DND-41 (cell line): ENCODE measurements at regions not wholly inside any gene's neighbourhood (a gene's known extent, or its start where the extent isn't known, plus 50 kb on each side); places are given as distances from the start of the nearest gene placed in this dataset.

ENCODE experiments used
- ATAC-seq: fragments of 200-7000 bp; cut with Tn5 transposase; 3 replicates; pipeline ENCODE4 v1.9.1; 2021; ENCODE audit warnings: low read depth; ENCODE audit not compliant: insufficient read depth
- DNase-seq: peaks from one replicate; pipeline ENCODE4 v3.0.0-alpha.2; 2020
- H2AFZ ChIP-seq: 2 replicates; pipeline ENCODE4 v1.6.0; 2012; ENCODE audit warnings: low read depth, low read length
- H3K27ac ChIP-seq: 2 replicates; pipeline ENCODE4 v1.5.1; 2012; ENCODE audit warnings: low read length, inconsistent platforms
- H3K27me3 ChIP-seq: fragments of 200-600 bp; sonication (generic); 2 replicates; pipeline ENCODE4 v1.6.0; 2012; ENCODE audit warnings: low read length, mild to moderate bottlenecking, inconsistent platforms; ENCODE audit not compliant: insufficient read depth, poor library complexity
- H3K36me3 ChIP-seq: 2 replicates; pipeline ENCODE4 v1.5.1; 2012; ENCODE audit warnings: low read length, inconsistent platforms; ENCODE audit not compliant: insufficient read depth
- H3K4me1 ChIP-seq: 2 replicates; pipeline ENCODE4 v1.5.1; 2012; ENCODE audit warnings: mild to moderate bottlenecking, low read length; ENCODE audit not compliant: insufficient read depth
- H3K4me2 ChIP-seq: 2 replicates; pipeline ENCODE4 v1.6.0; 2012; ENCODE audit warnings: mild to moderate bottlenecking, moderate library complexity, low read length, inconsistent platforms; ENCODE audit not compliant: insufficient read depth
- H3K4me3 ChIP-seq, 2 experiments: fragments of 200-600 bp in 1 of 2; shearing (Covaris generic) in 1 of 2; 2 replicates each; pipeline ENCODE4 v1.5.1; 2012 to 2016; ENCODE audit warnings: inconsistent platforms in 2 of 2, low read length in 2 of 2, mild to moderate bottlenecking in 2 of 2, low read depth in 1 of 2, moderate library complexity in 1 of 2
- H3K79me2 ChIP-seq: 2 replicates; pipeline ENCODE4 v1.6.0; 2012; ENCODE audit warnings: low read length, inconsistent platforms; ENCODE audit not compliant: insufficient read depth
- H3K9ac ChIP-seq: 2 replicates; pipeline ENCODE4 v1.6.0; 2012; ENCODE audit warnings: low read depth, mild to moderate bottlenecking, inconsistent platforms, low read length, moderate library complexity
- H3K9me3 ChIP-seq: 2 replicates; pipeline ENCODE4 v1.5.1; 2012; ENCODE audit warnings: low read length, moderate library complexity, mild to moderate bottlenecking, inconsistent platforms; ENCODE audit not compliant: insufficient read depth, severe bottlenecking
- H4K20me1 ChIP-seq: 2 replicates; pipeline ENCODE4 v1.6.0; 2012; ENCODE audit warnings: low read length; ENCODE audit not compliant: insufficient read depth
- CTCF ChIP-seq: IDR thresholded peaks from 2 replicates; pipeline ENCODE4 v1.5.1; 2012; ENCODE audit warnings: borderline replicate concordance, low read length, moderate library complexity, mild to moderate bottlenecking; ENCODE audit not compliant: poor library complexity, severe bottlenecking; ENCODE audit errors: extremely low read depth
- EZH2 ChIP-seq: IDR thresholded peaks from 3 replicates; pipeline ENCODE4 v1.6.1; 2012; ENCODE audit warnings: borderline replicate concordance, low read depth, mild to moderate bottlenecking, moderate library complexity, low read length, inconsistent platforms; ENCODE audit not compliant: severe bottlenecking

- Histone ChIP-seq H3K9ac (no peak overlapping the region), H2AFZ (no peak overlapping the region), H3K36me3 (no peaks in the 10 kb centered on the region), H3K9me3 (no peaks in the 10 kb centered on the region), H3K4me2 (no peak overlapping the region), H3K4me1 (no peaks in the 10 kb centered on the region), H3K4me3 (no peak overlapping the region), H3K27ac (no peak overlapping the region), H4K20me1 (no peaks in the 10 kb centered on the region), H3K27me3 (no peaks in the 10 kb centered on the region), H3K79me2 (no peaks in the 10 kb centered on the region)
- DNase-seq = no peak
- TF ChIP-seq CTCF (no peak), EZH2 (no peak)
- ATAC-seq = no peak
These were observed 80.3 kb downstream of the NXPE2 start for GRCh38 chr11:114758627-114759026.

- H2AFZ ChIP-seq = no peak overlapping the region
- no peaks in the 10 kb centered on the region for H4K20me1 ChIP-seq
- H3K27ac ChIP-seq = no peak overlapping the region
- TF ChIP-seq EZH2 (no peak), CTCF (peak; percentile 58)
- DNase-seq (peak; percentile 29), ATAC-seq (0 out of 3 replicates have a peak, but pooled peaks have one; percentile 55)
- H3K4me1 ChIP-seq = no peaks in the 10 kb centered on the region
- no peaks in the 10 kb centered on the region for H3K27me3 ChIP-seq
- no peaks in the 10 kb centered on the region for H3K9me3 ChIP-seq
- no peak overlapping the region for H3K4me2 ChIP-seq
- no peak overlapping the region for H3K4me3 ChIP-seq
- H3K79me2 ChIP-seq = no peaks in the 10 kb centered on the region
- H3K36me3 ChIP-seq = no peaks in the 10 kb centered on the region
- no peak overlapping the region for H3K9ac ChIP-seq
These were observed 84.1 kb downstream of the NXPE2 start for GRCh38 chr11:114762408-114762807.

GRCh38 chr11:114764563-114764962, 86.2 kb downstream of the NXPE2 start:
- Histone ChIP-seq H4K20me1 (no peaks in the 10 kb centered on the region), H3K4me1 (no peaks in the 10 kb centered on the region), H3K4me3 (no peak overlapping the region), H3K36me3 (no peaks in the 10 kb centered on the region), H3K27me3 (no peaks in the 10 kb centered on the region), H3K27ac (no peak overlapping the region), H3K79me2 (no peaks in the 10 kb centered on the region), H3K9ac (no peak overlapping the region), H3K9me3 (no peaks in the 10 kb centered on the region), H3K4me2 (no peak overlapping the region), H2AFZ (no peak overlapping the region)
- DNase-seq = no peak
- ATAC-seq = no peak
- no peak for TF ChIP-seq CTCF
- TF ChIP-seq EZH2 = no peak

- ATAC-seq = no peak
- H3K9me3 ChIP-seq = no peaks in the 10 kb centered on the region
These were observed 92.8 kb downstream of the NXPE2 start for GRCh38 chr11:114771172-114771571.

More at GRCh38 chr11:114771172-114771571, 92.8 kb downstream of the NXPE2 start:
- H3K4me1 ChIP-seq = no peaks in the 10 kb centered on the region
- no peaks in the 10 kb centered on the region for H4K20me1 ChIP-seq
- no peak overlapping the region for H3K4me3 ChIP-seq
- H3K9ac ChIP-seq = no peak overlapping the region
- H3K79me2 ChIP-seq = no peaks in the 10 kb centered on the region
- no peak for DNase-seq
- no peaks in the 10 kb centered on the region for H3K36me3 ChIP-seq
- no peak overlapping the region for H2AFZ ChIP-seq
- no peak overlapping the region for H3K27ac ChIP-seq
- no peak overlapping the region for H3K4me2 ChIP-seq
- TF ChIP-seq EZH2 = no peak
- TF ChIP-seq CTCF = no peak
- no peaks in the 10 kb centered on the region for H3K27me3 ChIP-seq
